A549 (cell line): ENCODE measurements at regions not wholly inside any gene's neighbourhood (a gene's known extent, or its start where the extent isn't known, plus 50 kb on each side); places are given as distances from the start of the nearest gene placed in this dataset.

Experiments used
- ATAC-seq, 2 experiments: fragments of 200-7000 bp in 1 of 2; fragments of >200 bp in 1 of 2; cut with Nextera tagmentation in 1 of 2; cut with Tn5 transposase in 1 of 2; 3 replicates each; pipeline versions ENCODE4 v1.8.0 to v1.9.1; 2018 to 2020; ENCODE audit warnings: mild to moderate bottlenecking in 1 of 2, moderate library complexity in 1 of 2
- CTCF ChIA-PET: fragments of 300-600 bp; sonication (Branson Sonifier 250); formaldehyde crosslinking; extraction: SDS; loops from one replicate; lab custom pipeline; 2021; ENCODE audit warnings: antibody characterized with exemption, inconsistent platforms; lab: Yijun Ruan, JAX
- POLR2A ChIA-PET: fragments of 350-600 bp; formaldehyde crosslinking; extraction: SDS; loops from one replicate; lab custom pipeline; 2021; ENCODE audit warnings: antibody characterized with exemption, inconsistent platforms; lab: Yijun Ruan, JAX
- DNase-seq, 2 experiments: peaks; one replicate each; pipeline versions ENCODE4 v3.0.0 to v3.0.0-alpha.2; 2011 to 2016; ENCODE audit warnings: low read depth in 1 of 2, low spot score in 1 of 2
- FAIRE-seq: peaks from 2 replicates; lab custom pipeline; 2011; peaks lifted over from hg19 to GRCh38; lab: Jason Lieb, UNC
- H3K27ac ChIP-seq, 2 experiments: fragments of >200 bp; sonication (Bioruptor Twin); formaldehyde crosslinking; 3 replicates each; pipeline ENCODE4 v1.5.1; 2016 to 2017
- H3K4me1 ChIP-seq: fragments of >200 bp; sonication (Bioruptor Twin); formaldehyde crosslinking; 3 replicates; pipeline ENCODE4 v1.6.1; 2016
- H3K4me2 ChIP-seq: fragments of >200 bp; sonication (Bioruptor Twin); formaldehyde crosslinking; 3 replicates; pipeline ENCODE4 v1.6.1; 2016
- H3K4me3 ChIP-seq: fragments of >200 bp; sonication (Bioruptor Twin); formaldehyde crosslinking; 3 replicates; pipeline ENCODE4 v1.5.1; 2016
- H3K9me3 ChIP-seq: fragments of >200 bp; sonication (Bioruptor Twin); formaldehyde crosslinking; 3 replicates; pipeline ENCODE4 v1.6.1; 2016
- EP300 ChIP-seq, 2 experiments: fragments of >200 bp; sonication (Bioruptor Twin); formaldehyde crosslinking; IDR thresholded peaks; 2 replicates in 1 of 2; 3 replicates in 1 of 2; pipeline ENCODE4 v1.6.1; 2016 to 2017
- FOSL2 ChIP-seq, 2 experiments: fragments of 450-650 bp in 1 of 2; fragments of >200 bp in 1 of 2; sonication (Bioruptor Twin) in 1 of 2; formaldehyde crosslinking; IDR thresholded peaks; 2 replicates each; pipeline versions ENCODE4 v1.5.0 to v1.6.1; 2016 to 2020; ENCODE audit warnings: mild to moderate bottlenecking in 1 of 2, moderate library complexity in 1 of 2
- FOXS1 ChIP-seq: fragments of 250-450 bp; sonication (Bioruptor Pico); IDR thresholded peaks from 2 replicates; pipeline ENCODE4 v1.5.0; 2020; ENCODE audit warnings: mild to moderate bottlenecking, moderate library complexity
- HDAC2 ChIP-seq: fragments of 200-600 bp; sonication (generic); IDR thresholded peaks from 2 replicates; pipeline ENCODE4 v1.6.1; 2016
- HES2 ChIP-seq: fragments of >200 bp; sonication (Bioruptor Twin); formaldehyde crosslinking; IDR thresholded peaks from 2 replicates; pipeline ENCODE4 v1.6.1; 2016
- HEYL ChIP-seq: fragments of 250-450 bp; sonication (Bioruptor Pico); IDR thresholded peaks from 2 replicates; pipeline ENCODE4 v1.8.0; 2021; ENCODE audit warnings: mild to moderate bottlenecking, moderate library complexity
- HOXB13 ChIP-seq: fragments of 250-450 bp; sonication (Bioruptor Pico); IDR thresholded peaks from 2 replicates; pipeline ENCODE4 v1.5.0; 2020; ENCODE audit warnings: low read depth, mild to moderate bottlenecking, moderate library complexity
- HOXB5 ChIP-seq: fragments of 250-450 bp; sonication (Bioruptor Pico); IDR thresholded peaks from 2 replicates; pipeline ENCODE4 v1.5.0; 2020; ENCODE audit warnings: mild to moderate bottlenecking, moderate library complexity
- JUN ChIP-seq, 2 experiments: fragments of >200 bp; sonication (Bioruptor Twin); formaldehyde crosslinking; IDR thresholded peaks; 2 replicates in 1 of 2; 3 replicates in 1 of 2; pipeline ENCODE4 v1.6.1; 2016 to 2017
- KDM1A ChIP-seq: fragments of 200-600 bp; sonication (generic); IDR thresholded peaks from 2 replicates; pipeline ENCODE4 v1.6.1; 2016; ENCODE audit warnings: low read depth, mild to moderate bottlenecking
- KDM5A ChIP-seq: fragments of 200-600 bp; sonication (generic); IDR thresholded peaks from 2 replicates; pipeline ENCODE4 v1.6.1; 2016; ENCODE audit warnings: antibody characterized with exemption, mild to moderate bottlenecking
- MAFK ChIP-seq: fragments of 450-650 bp; IDR thresholded peaks from 2 replicates; pipeline ENCODE4 v1.6.1; 2014; ENCODE audit not compliant: partially characterized antibody
- NPAS2 ChIP-seq: fragments of 250-450 bp; sonication (Bioruptor Pico); IDR thresholded peaks from 2 replicates; pipeline ENCODE4 v1.8.0; 2022; ENCODE audit warnings: mild to moderate bottlenecking, moderate library complexity, borderline replicate concordance
- PBX3 ChIP-seq: IDR thresholded peaks from 2 replicates; pipeline ENCODE4 v1.6.1; 2012
- POLR2AphosphoS2 ChIP-seq: conservative IDR thresholded peaks from 2 replicates; pipeline ENCODE4 v1.6.1; 2012; ENCODE audit warnings: low read length, improper control_type of control experiment, inconsistent platforms
- RARB ChIP-seq: fragments of 250-450 bp; sonication (Bioruptor Pico); IDR thresholded peaks from 2 replicates; pipeline ENCODE4 v1.8.0; 2021; ENCODE audit warnings: mild to moderate bottlenecking, moderate library complexity
- RNF2 ChIP-seq: fragments of 200-600 bp; sonication (generic); IDR thresholded peaks from 2 replicates; pipeline ENCODE4 v1.6.1; 2016; ENCODE audit warnings: low read depth, mild to moderate bottlenecking, antibody characterized with exemption, moderate library complexity, borderline replicate concordance
- SMC3 ChIP-seq: fragments of >200 bp; sonication (Bioruptor Twin); formaldehyde crosslinking; IDR thresholded peaks from 3 replicates; pipeline ENCODE4 v1.6.1; 2018; ENCODE audit warnings: inconsistent platforms
- SREBF2 ChIP-seq: fragments of 450-650 bp; IDR thresholded peaks from 2 replicates; pipeline ENCODE4 v1.6.1; 2014; ENCODE audit warnings: mild to moderate bottlenecking, moderate library complexity
- TP53 ChIP-seq: fragments of 250-450 bp; sonication (Bioruptor Pico); IDR thresholded peaks from 2 replicates; pipeline ENCODE4 v1.5.0; 2021; ENCODE audit warnings: mild to moderate bottlenecking, moderate library complexity
- ZFP36 ChIP-seq: fragments of 450-650 bp; IDR thresholded peaks from 2 replicates; pipeline ENCODE4 v1.6.1; 2014; ENCODE audit warnings: borderline replicate concordance; ENCODE audit not compliant: partially characterized antibody
- ZSCAN20 ChIP-seq: fragments of 250-450 bp; sonication (Bioruptor Pico); IDR thresholded peaks from 2 replicates; pipeline ENCODE4 v1.8.0; 2022; ENCODE audit warnings: mild to moderate bottlenecking, moderate library complexity
- WGBS: methylation state at CpG from one replicate; pipeline ENCODE4 v1.1.6; 2017; ENCODE audit errors: missing lambda C conversion rate; 5-methylcytosine and 5-hydroxymethylcytosine counted together
- TF ChIP-seq, protein P1 (sequence below): IDR thresholded peaks from 2 replicates; pipeline ENCODE4 v1.6.1; 2012; ENCODE audit warnings: low read depth, borderline replicate concordance
- TF ChIP-seq, protein P2 (sequence below): fragments of 200-600 bp; sonication (generic); IDR thresholded peaks from 2 replicates; pipeline ENCODE4 v1.6.1; 2016; ENCODE audit warnings: antibody characterized with exemption, mild to moderate bottlenecking, moderate library complexity
- TF ChIP-seq, protein P3 (sequence below): fragments of 450-650 bp; IDR thresholded peaks from 2 replicates; pipeline ENCODE4 v1.6.1; 2014; ENCODE audit warnings: antibody characterized with exemption
- TF ChIP-seq, protein P4 (sequence below): fragments of 250-450 bp; sonication (Bioruptor Pico); IDR thresholded peaks from 2 replicates; pipeline ENCODE4 v1.5.0; 2020; ENCODE audit warnings: low read depth, mild to moderate bottlenecking, moderate library complexity

GRCh38 chr20:16212790-16213189, 360.5 kb downstream of the KIF16B start:
- H3K4me2 ChIP-seq: no peak overlapping the region
- no peak overlapping the region for H3K4me3 ChIP-seq
- ChIA-PET CTCF (no interaction called here), POLR2A (no interaction called here)
- ATAC-seq: no peak
- H3K4me1 ChIP-seq: no peaks in the 10 kb centered on the region
- H3K27ac ChIP-seq: no peak overlapping the region
- no peak for DNase-seq
- 11% methylated on average over 6 of the region's 6 CpGs for WGBS
- no peaks in the 10 kb centered on the region for H3K9me3 ChIP-seq
- TF ChIP-seq ZSCAN20 (CRISPR knock-in tag) (no peak), SMC3 (no peak), HOXB13 (CRISPR knock-in tag) (no peak), JUN (IDR thresholded peaks at IDR 0.05) (no peak), KDM5A (no peak), HOXB5 (no peak), FOSL2 (IDR thresholded peaks at IDR 0.05) (no peak), FOSL2 (CRISPR knock-in tag; IDR thresholded peaks at IDR 0.05) (no peak), ZFP36 (no peak), TP53 (CRISPR knock-in tag) (no peak), POLR2AphosphoS2 (no peak), RARB (no peak), PBX3 (no peak), MAFK (no peak), RNF2 (no peak), HES2 (no peak), HDAC2 (no peak), FOXS1 (no peak), HEYL (CRISPR knock-in tag) (no peak)
- TF ChIP-seq, protein P1, sequence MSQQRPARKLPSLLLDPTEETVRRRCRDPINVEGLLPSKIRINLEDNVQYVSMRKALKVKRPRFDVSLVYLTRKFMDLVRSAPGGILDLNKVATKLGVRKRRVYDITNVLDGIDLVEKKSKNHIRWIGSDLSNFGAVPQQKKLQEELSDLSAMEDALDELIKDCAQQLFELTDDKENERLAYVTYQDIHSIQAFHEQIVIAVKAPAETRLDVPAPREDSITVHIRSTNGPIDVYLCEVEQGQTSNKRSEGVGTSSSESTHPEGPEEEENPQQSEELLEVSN: no peak
- TF ChIP-seq, protein P2, sequence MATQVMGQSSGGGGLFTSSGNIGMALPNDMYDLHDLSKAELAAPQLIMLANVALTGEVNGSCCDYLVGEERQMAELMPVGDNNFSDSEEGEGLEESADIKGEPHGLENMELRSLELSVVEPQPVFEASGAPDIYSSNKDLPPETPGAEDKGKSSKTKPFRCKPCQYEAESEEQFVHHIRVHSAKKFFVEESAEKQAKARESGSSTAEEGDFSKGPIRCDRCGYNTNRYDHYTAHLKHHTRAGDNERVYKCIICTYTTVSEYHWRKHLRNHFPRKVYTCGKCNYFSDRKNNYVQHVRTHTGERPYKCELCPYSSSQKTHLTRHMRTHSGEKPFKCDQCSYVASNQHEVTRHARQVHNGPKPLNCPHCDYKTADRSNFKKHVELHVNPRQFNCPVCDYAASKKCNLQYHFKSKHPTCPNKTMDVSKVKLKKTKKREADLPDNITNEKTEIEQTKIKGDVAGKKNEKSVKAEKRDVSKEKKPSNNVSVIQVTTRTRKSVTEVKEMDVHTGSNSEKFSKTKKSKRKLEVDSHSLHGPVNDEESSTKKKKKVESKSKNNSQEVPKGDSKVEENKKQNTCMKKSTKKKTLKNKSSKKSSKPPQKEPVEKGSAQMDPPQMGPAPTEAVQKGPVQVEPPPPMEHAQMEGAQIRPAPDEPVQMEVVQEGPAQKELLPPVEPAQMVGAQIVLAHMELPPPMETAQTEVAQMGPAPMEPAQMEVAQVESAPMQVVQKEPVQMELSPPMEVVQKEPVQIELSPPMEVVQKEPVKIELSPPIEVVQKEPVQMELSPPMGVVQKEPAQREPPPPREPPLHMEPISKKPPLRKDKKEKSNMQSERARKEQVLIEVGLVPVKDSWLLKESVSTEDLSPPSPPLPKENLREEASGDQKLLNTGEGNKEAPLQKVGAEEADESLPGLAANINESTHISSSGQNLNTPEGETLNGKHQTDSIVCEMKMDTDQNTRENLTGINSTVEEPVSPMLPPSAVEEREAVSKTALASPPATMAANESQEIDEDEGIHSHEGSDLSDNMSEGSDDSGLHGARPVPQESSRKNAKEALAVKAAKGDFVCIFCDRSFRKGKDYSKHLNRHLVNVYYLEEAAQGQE: no peak
- no peak for FAIRE-seq

DNA sequence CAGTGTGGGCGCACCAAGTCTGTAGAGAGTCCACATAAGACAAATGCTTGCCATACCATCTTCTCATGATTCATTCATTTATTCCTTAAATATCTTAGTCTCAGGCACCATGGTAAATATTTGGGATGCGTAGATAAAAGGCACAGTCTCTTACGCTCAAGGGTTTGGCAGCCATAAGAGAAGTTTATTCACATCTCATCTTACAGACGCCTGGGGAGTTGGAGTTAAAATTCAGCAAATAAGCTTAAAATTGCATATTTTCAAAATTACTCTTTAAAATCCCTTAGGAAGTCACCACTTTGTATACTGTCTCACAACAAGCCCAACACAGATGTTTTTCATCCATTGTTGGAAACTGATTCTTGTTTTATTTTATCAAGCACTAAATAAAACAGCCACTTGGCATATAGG, 363.3 kb downstream of the KIF16B start:
- POLR2A ChIA-PET: no interaction called here
- no peak for FAIRE-seq
- TF ChIP-seq EP300 (IDR thresholded peaks at IDR 0.05) (no peak), HEYL (CRISPR knock-in tag) (no peak), NPAS2 (CRISPR knock-in tag) (no peak), ZFP36 (no peak), TP53 (CRISPR knock-in tag) (no peak), SREBF2 (no peak), HES2 (no peak), HOXB5 (no peak), KDM1A (no peak), RNF2 (no peak)
- TF ChIP-seq, protein P2: no peak
- TF ChIP-seq, protein P3, sequence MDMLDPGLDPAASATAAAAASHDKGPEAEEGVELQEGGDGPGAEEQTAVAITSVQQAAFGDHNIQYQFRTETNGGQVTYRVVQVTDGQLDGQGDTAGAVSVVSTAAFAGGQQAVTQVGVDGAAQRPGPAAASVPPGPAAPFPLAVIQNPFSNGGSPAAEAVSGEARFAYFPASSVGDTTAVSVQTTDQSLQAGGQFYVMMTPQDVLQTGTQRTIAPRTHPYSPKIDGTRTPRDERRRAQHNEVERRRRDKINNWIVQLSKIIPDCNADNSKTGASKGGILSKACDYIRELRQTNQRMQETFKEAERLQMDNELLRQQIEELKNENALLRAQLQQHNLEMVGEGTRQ: no peak
- TF ChIP-seq, protein P4, sequence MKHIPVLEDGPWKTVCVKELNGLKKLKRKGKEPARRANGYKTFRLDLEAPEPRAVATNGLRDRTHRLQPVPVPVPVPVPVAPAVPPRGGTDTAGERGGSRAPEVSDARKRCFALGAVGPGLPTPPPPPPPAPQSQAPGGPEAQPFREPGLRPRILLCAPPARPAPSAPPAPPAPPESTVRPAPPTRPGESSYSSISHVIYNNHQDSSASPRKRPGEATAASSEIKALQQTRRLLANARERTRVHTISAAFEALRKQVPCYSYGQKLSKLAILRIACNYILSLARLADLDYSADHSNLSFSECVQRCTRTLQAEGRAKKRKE (CRISPR knock-in tag): no peak

More for the DNA sequence above, 363.3 kb downstream of the KIF16B start:
- H3K27ac ChIP-seq: no peak overlapping the region
- no peak overlapping the region for H3K4me2 ChIP-seq
- no peak for DNase-seq
- no peak for ATAC-seq
- WGBS: 46% methylated on average over 4 of the region's 4 CpGs
- no peaks in the 10 kb centered on the region for H3K9me3 ChIP-seq
- CTCF ChIA-PET: interaction anchor here (1.5 kb wide), 1 partner anchor 8 kb away, joined by 5 read pairs; no protein-coding TSS in a partner anchor
- H3K4me1 ChIP-seq: no peaks in the 10 kb centered on the region
- no peak overlapping the region for H3K4me3 ChIP-seq
